Posterior vena cava (tissue), 2 donors: ENCODE measurements at regions not wholly inside any gene's neighbourhood (a gene's known extent, or its start where the extent isn't known, plus 50 kb on each side); places are given as distances from the start of the nearest gene placed in this dataset.
A peak's percentile ranks its signal among the peaks of the same experiment; 100 is the strongest.

ENCODE experiments used
- DNase-seq: peaks from one replicate; pipeline ENCODE4 v3.0.0-alpha.2; 2020; ENCODE audit warnings: low spot score
- intact Hi-C, 2 donors: fragments of 100-400 bp; cut with DNase I; formaldehyde crosslinking; loops; one replicate each; pipeline versions ENCODE4 v1.14.1 to v1.14.2; 2022 to 2023
- donor health status: DM: yes; HTN: yes; CAD: no.
- donor health status: DM: yes; HTN: yes; CAD: no.

DNA sequence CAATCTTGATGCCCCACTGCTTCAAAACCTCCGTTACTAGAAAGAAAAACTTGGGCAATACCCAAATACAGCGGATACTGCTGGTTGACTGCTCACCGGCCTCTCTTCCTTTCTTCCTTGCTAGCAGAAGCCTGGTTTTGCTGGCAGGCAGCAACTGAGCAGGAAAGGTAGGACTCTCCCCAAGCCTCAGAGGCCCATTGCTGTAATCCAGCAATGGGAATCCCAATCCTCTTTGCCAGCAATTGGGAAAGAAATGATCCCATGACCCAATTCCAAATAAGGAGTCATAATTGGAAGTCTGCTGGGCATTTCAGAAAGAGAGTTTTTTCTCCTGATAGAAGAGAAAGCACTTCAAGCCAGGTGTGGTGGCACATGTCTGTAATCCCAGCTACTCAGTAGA lies 394.5 kb downstream of the BCOR start:
- intact Hi-C loops, result no loop called here
- no peak for DNase-seq

DNA sequence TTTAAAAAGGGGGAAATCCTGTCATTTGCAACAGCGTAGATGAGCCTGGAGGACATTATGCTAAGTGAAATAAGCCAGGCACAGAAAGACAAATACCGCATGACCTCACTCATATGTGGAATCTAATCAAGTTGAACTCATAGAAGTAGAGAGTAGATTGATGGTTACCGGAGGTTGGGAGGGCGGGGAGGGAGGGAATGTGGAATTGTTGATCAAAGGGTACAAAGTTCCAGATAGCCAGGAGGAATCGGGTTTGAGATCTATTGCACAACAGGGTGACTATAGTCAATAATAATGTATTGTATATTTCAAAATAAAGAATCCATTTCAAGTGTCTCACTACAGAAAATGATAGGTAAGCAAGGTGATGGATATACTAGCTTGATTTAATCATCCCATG lies 393.2 kb downstream of the BCOR start:
- no peak for DNase-seq
- intact Hi-C loops, result no loop called here

DNA sequence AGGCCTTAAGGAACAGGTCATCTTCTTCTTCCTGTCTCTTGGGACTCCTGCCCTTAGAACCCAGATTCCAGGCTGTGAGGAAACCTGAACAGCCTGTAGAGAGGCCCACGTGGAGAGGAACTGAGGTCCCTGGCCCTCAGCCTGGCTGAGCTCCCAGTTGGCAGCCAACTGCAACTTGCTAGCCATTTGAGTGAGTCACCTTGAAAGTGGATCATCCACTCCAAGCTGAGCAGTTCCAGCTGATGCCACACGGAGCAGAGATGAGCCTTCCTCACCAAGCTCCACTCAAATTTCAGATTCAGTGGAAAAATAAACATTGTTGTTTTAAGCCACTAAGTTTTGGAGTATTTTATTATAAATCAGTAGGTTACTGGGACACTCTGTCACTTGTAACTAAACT lies 392.5 kb downstream of the BCOR start:
- DNase-seq, result peak; percentile 92
- intact Hi-C loops, result no loop called here

DNA sequence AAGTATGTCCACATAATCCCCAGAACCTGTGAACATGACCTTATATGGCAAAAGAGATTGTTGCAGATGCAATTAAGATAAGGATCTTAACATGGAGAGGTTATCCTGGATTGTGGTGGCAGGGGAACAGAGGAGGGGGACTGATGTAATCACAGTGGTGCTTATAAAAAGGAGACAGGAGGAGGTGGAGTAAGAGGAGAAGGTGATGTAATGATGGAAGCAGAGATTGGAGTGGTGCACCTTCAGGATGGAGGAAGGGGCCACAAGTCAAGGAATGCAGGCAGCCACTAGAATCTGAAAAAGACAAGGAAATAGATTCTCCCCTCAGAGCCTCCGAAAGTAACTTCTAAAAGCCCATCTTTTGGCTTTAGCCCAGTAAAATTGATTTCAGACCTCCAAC lies 388.4 kb downstream of the BCOR start:
- DNase-seq, result no peak
- intact Hi-C loops, result no loop called here

DNA sequence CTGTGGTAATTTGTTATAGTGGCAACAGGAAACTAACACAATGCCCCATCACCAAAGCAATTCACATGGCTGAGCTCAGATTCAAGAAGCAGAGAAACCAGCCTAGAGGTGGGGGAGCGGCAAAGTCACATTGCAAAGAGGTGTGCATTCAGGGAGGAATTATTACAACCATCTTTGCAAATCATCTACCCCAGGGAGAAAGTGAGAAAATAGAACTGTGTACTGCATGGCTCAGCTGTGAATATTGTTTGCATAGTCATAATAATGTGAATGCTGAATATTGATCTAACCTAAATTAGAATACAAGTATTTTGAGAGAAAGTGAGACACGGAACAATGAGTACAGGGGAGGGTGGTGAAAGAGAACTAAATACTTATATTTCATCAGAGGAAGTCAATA lies 387.9 kb downstream of the BCOR start:
- intact Hi-C loops, result no loop called here
- no peak for DNase-seq

DNA sequence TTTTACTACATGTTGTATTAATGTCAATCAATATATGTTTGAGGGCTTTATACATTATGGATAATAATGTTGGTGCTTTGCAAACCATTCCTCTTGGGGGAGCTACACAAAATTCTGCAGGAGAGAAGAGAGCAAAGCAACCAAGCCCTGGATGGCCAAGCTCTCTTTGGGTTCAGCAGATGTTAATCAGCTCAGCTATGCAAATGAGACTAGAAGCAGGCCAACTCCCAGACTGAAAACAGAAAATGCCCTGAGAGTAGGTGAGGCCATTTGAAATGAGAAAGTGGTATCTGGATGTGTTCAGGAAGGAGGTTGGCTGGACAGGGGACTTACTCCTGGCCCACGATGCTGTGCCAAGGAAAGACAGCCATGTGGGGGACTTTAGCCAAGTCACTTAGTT lies 387.0 kb downstream of the BCOR start:
- intact Hi-C loops, result no loop called here
- DNase-seq, result no peak

DNA sequence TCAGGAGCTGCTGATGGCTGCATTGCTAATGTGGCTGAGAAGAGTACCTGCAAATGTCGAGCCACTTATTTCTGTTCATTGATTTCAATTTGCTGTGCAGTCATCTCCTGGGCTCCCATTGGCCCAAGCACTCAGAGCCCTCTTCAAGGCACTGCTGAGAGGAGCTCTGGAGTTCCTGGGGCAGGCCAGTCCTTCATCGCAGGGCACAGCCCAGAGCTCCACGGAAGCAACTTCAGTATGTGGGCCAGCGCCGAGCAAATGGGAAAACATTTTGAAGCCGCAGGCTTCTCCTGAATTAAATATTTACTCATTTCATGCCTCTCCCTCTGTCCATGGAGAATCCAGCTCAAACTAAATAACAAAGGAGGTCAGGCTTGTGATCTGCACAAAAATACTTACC lies 383.3 kb downstream of the BCOR start:
- intact Hi-C loops, result no loop called here
- DNase-seq, result no peak

DNA sequence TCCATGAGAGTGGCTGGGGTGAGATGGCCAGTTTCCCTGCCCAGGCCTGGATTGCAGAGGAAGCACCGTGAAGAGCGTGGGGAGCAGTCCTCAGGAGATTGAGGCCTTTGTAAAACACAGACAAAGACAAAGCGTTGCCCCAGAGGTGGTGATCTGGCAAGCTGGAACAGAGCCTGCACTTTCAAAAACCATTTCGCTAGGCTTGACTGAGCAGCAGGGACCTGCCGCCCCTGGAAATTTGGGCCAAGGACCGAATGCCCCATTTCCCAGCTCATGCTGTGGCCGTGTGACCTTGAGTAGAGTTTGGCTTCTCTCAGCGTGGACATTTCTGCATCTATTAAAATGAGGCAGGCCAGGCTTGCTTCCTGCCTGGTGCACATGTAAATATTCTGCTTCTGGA lies 381.4 kb downstream of the BCOR start:
- DNase-seq, result no peak
- intact Hi-C loops, result no loop called here

DNA sequence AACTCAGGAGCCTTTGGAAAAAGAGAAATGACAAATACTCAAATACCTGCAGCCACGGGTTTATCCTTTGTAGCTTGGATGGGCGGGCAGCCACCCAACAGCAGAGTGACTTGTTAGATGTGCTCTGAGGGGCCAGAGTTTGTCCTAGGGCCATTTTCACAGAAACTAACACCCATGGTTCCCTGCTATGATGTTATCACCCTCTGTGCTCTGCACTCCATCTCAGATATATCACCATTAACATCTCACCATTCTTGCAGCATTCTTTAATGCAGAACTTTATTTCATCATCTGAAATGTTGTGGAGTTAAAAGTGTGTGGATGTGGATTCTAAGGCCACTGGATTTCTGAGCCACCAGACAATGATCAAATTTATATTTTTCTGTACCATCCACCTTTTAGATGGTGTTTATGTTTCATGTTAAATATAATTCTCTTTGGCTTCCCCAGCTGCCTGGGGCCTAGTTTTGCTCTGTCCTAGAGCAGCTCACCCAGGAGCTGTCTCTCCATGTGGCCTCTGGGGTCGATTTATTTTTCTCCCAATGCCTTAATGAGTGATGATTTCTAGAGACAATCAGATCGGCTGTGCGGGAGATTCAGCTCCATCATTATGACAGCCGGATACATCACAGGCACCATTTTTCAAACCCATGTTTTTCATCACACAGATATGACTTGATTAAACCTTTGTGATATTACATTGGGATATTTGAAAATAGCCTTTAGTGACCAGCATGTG lies 380.8 kb downstream of the BCOR start:
- intact Hi-C loops, result no loop called here
- DNase-seq, result no peak

DNA sequence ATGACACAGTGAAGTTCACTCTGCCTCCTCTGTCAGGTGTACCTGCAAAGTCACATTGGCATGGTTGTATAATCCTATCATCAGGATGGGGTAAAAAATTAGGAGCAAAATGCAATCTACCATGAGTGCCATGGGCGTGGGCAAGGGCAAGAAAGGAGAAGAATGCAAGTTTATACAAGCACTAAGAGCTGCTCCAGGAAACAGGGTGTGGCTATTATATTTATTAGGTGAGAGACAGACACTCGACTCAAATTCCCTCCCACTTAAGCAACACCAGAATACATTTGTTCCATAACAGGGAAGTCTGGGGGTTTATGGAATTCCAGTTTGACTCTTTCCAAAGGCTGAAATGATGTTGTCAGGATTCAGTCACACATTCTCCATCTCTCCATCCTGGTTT lies 378.8 kb downstream of the BCOR start:
- no peak for DNase-seq
- intact Hi-C loops, result no loop called here

DNA sequence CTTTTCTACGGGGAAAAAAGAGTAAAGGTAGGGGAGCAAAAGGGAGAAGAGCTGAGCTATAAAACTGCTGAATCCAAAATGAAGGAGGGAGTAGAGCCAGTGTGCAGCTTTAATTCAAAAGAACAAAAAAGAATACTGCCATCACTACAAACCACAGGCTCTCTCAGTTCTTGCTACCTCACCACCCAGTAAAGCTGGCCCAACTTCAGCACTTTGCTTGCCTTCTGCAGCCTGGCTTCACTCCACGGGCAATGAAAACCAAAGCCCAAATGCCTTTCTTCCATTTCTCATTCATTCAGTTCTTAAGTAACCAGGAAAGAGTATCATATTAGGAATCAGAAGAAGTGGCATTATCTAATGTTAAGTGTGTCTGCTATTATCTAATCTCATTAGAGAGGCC lies 376.8 kb downstream of the BCOR start:
- DNase-seq, result no peak
- intact Hi-C loops, result loop anchor here in 1 of 2 donors (10.0 kb wide), 1 partner anchor 294 kb away; no protein-coding TSS in a partner anchor

DNA sequence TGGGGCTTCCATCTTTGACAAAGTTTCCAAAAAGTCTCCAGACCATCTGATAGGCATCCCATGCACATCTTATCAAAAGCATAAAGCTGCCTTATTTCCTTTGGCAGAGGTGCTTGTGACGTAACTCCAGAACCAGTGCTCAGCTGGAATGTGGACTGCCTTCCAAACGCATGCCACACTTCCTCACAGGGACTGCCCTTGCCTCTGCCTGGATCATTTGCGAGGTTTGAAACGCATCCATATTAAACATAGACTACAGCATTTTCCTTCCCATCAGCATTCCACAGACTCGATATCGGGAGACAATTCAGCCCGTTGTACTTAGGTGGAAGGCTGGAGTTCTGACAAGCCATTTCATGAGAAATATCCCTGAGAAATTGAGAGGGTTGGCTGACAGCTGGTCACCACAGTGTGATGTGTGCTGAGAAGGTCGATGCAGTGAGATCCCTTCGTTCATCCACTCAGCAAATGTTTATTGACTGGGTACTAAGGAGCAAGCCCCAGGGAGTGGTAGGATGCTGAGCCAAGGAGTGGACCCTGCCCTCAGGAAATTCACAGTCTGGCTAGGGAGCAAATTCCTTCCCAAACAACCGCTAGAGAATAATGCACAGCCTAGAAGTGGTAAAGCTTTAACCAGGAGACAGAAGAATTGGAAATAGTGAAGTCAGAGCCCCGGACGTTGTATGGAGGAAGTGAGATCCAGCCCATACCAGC lies 376.0 kb downstream of the BCOR start:
- intact Hi-C loops, result loop anchor here in 1 of 2 donors (10.0 kb wide), 1 partner anchor 293 kb away; no protein-coding TSS in a partner anchor
- DNase-seq, result no peak

DNA sequence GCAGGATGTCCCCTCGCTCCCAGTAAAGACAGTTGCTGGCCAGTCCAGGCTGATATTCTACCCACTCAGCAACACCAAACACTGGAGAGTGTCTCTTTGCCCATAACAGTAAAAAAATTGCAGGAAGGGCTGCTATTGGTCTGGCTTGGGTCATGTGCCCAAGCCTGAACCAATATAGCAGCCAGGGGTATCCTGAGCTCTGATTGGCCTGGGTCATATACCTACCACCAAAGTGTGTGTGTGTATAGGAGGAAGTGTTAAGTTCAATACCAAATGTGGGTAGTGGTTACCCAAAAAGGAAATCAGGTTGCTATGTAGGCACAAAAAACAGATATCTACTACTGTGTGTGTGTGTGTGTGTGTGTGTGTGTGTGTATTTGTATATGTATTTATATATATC lies 373.2 kb downstream of the BCOR start:
- DNase-seq, result no peak
- intact Hi-C loops, result loop anchor here in 1 of 2 donors (10.0 kb wide), 1 partner anchor 290 kb away; no protein-coding TSS in a partner anchor

DNA sequence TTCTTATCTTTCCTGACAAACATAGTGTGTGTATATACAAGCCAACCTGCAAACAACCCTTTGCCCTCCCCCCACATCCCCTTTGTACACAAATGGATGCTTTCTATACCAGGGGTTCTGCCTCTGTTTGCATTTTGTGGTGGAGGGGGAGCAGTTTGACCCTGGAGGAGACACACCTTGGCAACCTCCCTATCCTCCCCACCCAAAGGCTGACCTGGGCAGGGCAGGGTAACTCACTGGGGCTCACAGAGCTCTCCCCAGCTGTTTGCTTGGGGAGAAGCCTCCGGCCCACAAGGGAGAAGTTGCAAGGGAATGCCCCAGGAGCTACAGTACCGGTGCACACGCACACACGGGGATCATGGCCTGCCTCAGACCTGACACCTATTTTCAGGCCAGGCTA lies 372.6 kb downstream of the BCOR start:
- intact Hi-C loops, result loop anchor here in 1 of 2 donors (10.0 kb wide), 1 partner anchor 290 kb away; no protein-coding TSS in a partner anchor
- DNase-seq, result no peak

DNA sequence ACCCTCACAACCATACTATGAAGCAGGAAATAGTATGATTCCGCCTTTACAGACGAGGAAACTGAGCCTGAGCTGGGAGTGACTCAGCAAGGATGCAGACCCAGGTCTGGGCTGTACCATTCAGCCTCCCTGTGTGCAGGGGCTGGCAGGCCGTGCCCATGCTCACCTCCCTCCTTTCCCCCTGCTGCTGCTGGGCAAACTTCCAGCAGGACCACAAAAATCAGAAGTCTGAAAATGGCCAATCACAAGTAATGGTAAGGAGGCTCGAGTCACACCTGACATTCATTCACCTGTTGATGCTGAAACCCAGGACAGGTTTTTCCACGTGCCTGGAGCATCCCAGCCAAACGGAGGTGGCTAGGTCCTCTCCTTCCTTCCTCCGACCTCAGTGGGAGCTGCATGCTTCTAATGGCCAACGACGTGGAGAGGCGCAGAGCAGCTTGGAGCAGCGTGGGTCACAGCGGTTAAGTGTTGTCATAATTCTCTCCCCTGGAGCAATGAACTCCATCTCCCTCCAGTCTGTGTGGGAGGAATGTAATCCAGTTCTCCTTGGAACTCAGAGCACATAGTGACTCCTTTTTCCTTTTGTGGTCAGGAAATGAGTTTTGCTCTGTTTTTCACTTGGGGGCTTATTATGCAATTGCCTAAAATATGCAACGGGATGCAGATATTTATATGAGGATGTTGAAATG lies 371.7 kb downstream of the BCOR start:
- no peak for DNase-seq
- intact Hi-C loops, result loop anchor here in 1 of 2 donors (10.0 kb wide), 1 partner anchor 289 kb away; no protein-coding TSS in a partner anchor

DNA sequence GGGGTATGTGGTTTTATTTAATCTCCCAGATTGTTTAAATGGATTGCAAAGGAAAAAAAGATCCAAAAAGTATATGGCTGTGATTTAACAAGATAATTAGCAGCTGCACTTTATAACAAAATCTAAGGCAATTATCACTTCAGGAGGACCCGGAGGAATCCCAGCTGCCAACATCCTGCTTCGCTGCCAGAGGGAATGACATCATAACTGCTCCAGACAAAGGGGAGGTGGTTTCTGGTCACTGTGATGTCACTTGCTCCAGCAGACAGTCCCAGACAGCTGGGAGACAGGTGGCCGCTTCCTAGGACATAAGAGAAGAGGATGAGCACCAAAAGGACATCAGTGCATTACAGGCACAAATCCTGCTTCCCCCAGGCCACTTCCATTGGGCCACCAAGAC lies 371.0 kb downstream of the BCOR start:
- intact Hi-C loops, result loop anchor here in 1 of 2 donors (10.0 kb wide), 1 partner anchor 288 kb away; no protein-coding TSS in a partner anchor
- DNase-seq, result no peak

DNA sequence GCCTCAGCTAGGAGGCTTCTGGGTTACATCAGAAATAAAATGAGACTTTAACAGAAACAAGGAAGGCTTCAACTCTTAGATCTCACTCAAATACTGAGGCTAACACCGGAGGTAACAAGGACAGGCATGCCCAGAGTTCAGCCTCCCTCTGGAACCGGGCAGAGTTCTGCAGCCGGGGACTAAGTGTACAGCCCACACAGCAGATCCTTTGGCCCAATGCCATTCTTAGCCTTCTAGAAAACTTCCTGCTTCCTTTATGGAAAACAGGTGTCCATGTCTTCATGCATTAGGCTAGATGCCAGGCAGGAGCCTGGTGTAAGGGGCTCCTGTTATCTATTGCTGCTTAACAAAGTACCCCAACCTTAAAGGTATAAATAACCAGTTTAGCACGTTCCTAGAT lies 369.7 kb downstream of the BCOR start:
- intact Hi-C loops, result loop anchor here in 1 of 2 donors (10.0 kb wide), 1 partner anchor 287 kb away; no protein-coding TSS in a partner anchor
- DNase-seq, result no peak

DNA sequence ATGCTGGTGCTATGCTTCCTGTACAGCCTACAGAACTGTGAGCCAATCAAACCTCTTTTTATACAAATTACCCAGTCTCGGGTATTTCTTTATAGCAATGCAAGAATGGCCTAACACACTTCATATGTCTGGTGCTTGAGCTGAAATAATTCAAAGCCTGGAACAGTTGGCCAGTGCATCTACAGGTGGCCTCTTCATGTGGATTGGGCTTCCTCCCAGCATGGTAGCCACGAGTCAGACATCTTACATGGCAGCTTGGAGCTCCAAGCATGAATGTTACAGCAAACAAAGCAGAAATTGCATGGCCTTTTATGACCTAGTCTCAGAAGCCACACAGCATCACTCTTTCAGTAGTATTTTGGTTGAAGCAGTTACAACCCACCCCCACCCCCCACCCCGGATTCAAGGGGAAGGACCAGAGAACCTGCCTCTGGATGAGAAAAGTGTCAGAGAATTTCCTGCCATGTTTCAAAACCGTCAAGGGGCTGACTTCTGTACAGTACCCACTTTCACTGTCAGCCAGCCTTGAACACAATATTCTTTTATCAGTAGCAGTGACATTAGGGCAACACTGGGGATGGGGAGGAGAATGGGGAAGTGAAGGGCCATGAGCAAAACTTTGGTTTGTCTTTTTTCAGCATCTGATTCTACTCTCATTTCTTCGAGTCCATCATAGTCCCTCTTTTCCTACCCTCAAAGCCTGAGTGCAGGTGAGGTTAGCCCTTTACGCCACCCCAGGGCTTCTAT lies 368.7 kb downstream of the BCOR start:
- intact Hi-C loops, result loop anchor here in 1 of 2 donors (10.0 kb wide), 1 partner anchor 286 kb away; no protein-coding TSS in a partner anchor
- no peak for DNase-seq

DNA sequence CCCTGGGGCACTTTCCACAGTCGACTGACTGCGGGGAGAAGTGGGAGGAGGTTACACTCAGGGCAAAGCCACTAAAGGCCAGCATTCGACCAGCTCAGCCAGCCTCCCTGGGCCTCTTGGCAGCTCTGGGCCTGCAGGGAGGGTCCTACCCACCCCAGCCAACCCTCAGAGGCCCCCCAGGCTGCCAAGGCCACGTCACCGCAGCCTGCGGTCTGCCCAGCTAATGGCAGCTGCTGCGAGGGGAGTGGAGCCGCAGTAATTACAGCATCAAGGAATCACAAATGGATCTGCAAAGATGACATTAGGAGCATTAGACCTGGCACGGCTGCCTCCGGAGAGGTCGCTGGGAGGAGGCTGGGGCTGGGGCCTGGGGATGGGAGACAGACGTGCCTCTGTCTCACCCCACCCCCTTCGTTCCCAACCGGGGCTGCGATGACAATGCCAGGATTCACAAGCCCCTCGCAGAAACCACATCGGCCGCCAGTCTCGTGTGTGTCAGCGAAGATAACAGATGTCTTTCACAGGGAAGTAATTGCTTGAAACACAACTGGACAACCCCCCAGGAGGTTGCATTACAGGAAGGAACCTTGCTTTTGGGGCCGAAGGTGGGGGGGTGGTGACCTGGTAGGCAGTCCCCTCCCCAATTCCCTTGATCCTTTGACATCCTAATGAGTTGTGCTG lies 367.6 kb downstream of the BCOR start:
- intact Hi-C loops, result loop anchor here in 1 of 2 donors (10.0 kb wide), 3 partner anchors 285 to 425 kb away; no protein-coding TSS in a partner anchor

More for the DNA sequence above, 367.6 kb downstream of the BCOR start:
- no peak for DNase-seq
